BJ (cell line): ENCODE measurements at regions not wholly inside any gene's neighbourhood (a gene's known extent, or its start where the extent isn't known, plus 50 kb on each side); places are given as distances from the start of the nearest gene placed in this dataset.

ENCODE experiments used
- CTCF ChIA-PET: fragments of 350-600 bp; formaldehyde crosslinking; extraction: SDS; loops from one replicate; lab custom pipeline; 2021; ENCODE audit warnings: antibody characterized with exemption, inconsistent platforms; lab: Yijun Ruan, JAX
- POLR2A ChIA-PET: fragments of 300-600 bp; sonication (Branson Sonifier 250); formaldehyde crosslinking; extraction: SDS; loops from one replicate; lab custom pipeline; 2021; ENCODE audit warnings: antibody characterized with exemption; lab: Charles Lee
- DNase-seq: peaks from one replicate; pipeline ENCODE4 v3.0.0-alpha.2; 2011; ENCODE audit warnings: low read depth
- H3K27me3 ChIP-seq: 2 replicates; pipeline ENCODE4 v1.6.0; 2011; ENCODE audit warnings: low read length; ENCODE audit not compliant: control insufficient read depth, insufficient read depth
- H3K36me3 ChIP-seq: 2 replicates; pipeline ENCODE4 v1.5.1; 2011; ENCODE audit warnings: low read length; ENCODE audit not compliant: control insufficient read depth, insufficient read depth
- H3K4me3 ChIP-seq: 2 replicates; pipeline ENCODE4 v1.5.1; 2011; ENCODE audit warnings: low read depth, mild to moderate bottlenecking, control low read depth, low read length
- CTCF ChIP-seq: IDR thresholded peaks from 2 replicates; pipeline ENCODE4 v1.5.1; 2011; ENCODE audit warnings: low read depth, mild to moderate bottlenecking, control low read depth, inconsistent platforms, low read length, moderate library complexity; ENCODE audit not compliant: insufficient read depth

- ChIA-PET POLR2A (interaction anchor here (0.7 kb wide), 1 partner anchor 13 kb away, joined by 5 read pairs; no protein-coding TSS in a partner anchor), CTCF (interaction anchor here (0.6 to 1.1 kb wide), 6 partner anchors 11 to 1217 kb away, joined by 3 to 4 read pairs (median 3); no protein-coding TSS in a partner anchor)
- no peaks in the 10 kb centered on the region for H3K36me3 ChIP-seq
- no peak overlapping the region for H3K4me3 ChIP-seq
- H3K27me3 ChIP-seq: no peaks in the 10 kb centered on the region
- peak; percentile 83 for TF ChIP-seq CTCF
- DNase-seq: peak; percentile 75
These were observed 569.6 kb upstream of the GJE1 start for GRCh38 chr6:141562851-141563763.

- TF ChIP-seq CTCF: peak; percentile 10; the same call in 1 of the 2 replicates
- ChIA-PET CTCF (interaction anchor here (0.6 to 1.2 kb wide), 2 partner anchors 114 to 653 kb away, joined by 3 read pairs; no protein-coding TSS in a partner anchor), POLR2A (interaction anchor here (0.7 kb wide), 1 partner anchor 14 kb away, joined by 5 read pairs; no protein-coding TSS in a partner anchor)
- no peaks in the 10 kb centered on the region for H3K27me3 ChIP-seq
- H3K4me3 ChIP-seq: no peak overlapping the region
- DNase-seq: no peak
- no peaks in the 10 kb centered on the region for H3K36me3 ChIP-seq
These were observed 570.4 kb upstream of the GJE1 start for GRCh38 chr6:141562186-141562811.

- CTCF ChIA-PET: interaction anchor here (0.6 to 1.2 kb wide), 2 partner anchors 115 to 546 kb away, joined by 3 read pairs; no protein-coding TSS in a partner anchor
- POLR2A ChIA-PET: no interaction called here
- DNase-seq: no peak
- no peaks in the 10 kb centered on the region for H3K27me3 ChIP-seq
- TF ChIP-seq CTCF: no peak
- no peak overlapping the region for H3K4me3 ChIP-seq
- H3K36me3 ChIP-seq: no peaks in the 10 kb centered on the region
These were observed 571.6 kb upstream of the GJE1 start for GRCh38 chr6:141561154-141561553.

- H3K36me3 ChIP-seq: no peaks in the 10 kb centered on the region
- CTCF ChIA-PET: no interaction called here
- no peak overlapping the region for H3K4me3 ChIP-seq
- no peak for DNase-seq
- TF ChIP-seq CTCF: no peak
- H3K27me3 ChIP-seq: no peaks in the 10 kb centered on the region
- POLR2A ChIA-PET: no interaction called here
These were observed 580.3 kb upstream of the GJE1 start for GRCh38 chr6:141552463-141552862.

GRCh38 chr6:141552031-141552430, 580.7 kb upstream of the GJE1 start:
- H3K36me3 ChIP-seq: no peaks in the 10 kb centered on the region
- POLR2A ChIA-PET: no interaction called here
- H3K27me3 ChIP-seq: no peaks in the 10 kb centered on the region
- no peak for TF ChIP-seq CTCF
- no peak for DNase-seq
- no peak overlapping the region for H3K4me3 ChIP-seq
- CTCF ChIA-PET: no interaction called here
